Astrocyte (in vitro differentiated cells and primary cell): ENCODE measurements at regions not wholly inside any gene's neighbourhood (a gene's known extent, or its start where the extent isn't known, plus 50 kb on each side); places are given as distances from the start of the nearest gene placed in this dataset.

Experiments used
- DNase-seq: peaks from one replicate; pipeline ENCODE4 v3.0.0-alpha.2; 2010; ENCODE audit warnings: low read depth
- FAIRE-seq: peaks from 2 replicates; lab custom pipeline; 2011; peaks lifted over from hg19 to GRCh38; lab: Jason Lieb, UNC
- H2AFZ ChIP-seq: 2 replicates; pipeline ENCODE4 v1.6.0; 2012; ENCODE audit warnings: low read depth, low read length, inconsistent platforms
- H3K27ac ChIP-seq: 2 replicates; pipeline ENCODE4 v1.5.1; 2011; ENCODE audit warnings: low read depth, low read length, inconsistent platforms
- H3K27me3 ChIP-seq: 2 replicates; pipeline ENCODE4 v1.6.0; 2011; ENCODE audit warnings: low read length, inconsistent platforms; ENCODE audit not compliant: insufficient read depth
- H3K36me3 ChIP-seq: 2 replicates; pipeline ENCODE4 v1.5.1; 2011; ENCODE audit warnings: low read length, inconsistent platforms; ENCODE audit not compliant: insufficient read depth
- H3K4me1 ChIP-seq: 2 replicates; pipeline ENCODE4 v1.5.1; 2011; ENCODE audit warnings: low read length, inconsistent platforms; ENCODE audit not compliant: insufficient read depth
- H3K4me2 ChIP-seq: 2 replicates; pipeline ENCODE4 v1.6.0; 2012; ENCODE audit warnings: low read length, inconsistent platforms
- H3K4me3 ChIP-seq: 2 replicates; pipeline ENCODE4 v1.5.1; 2011; ENCODE audit warnings: low read depth, mild to moderate bottlenecking, low read length, inconsistent platforms; ENCODE audit not compliant: insufficient read depth
- H3K79me2 ChIP-seq: 2 replicates; pipeline ENCODE4 v1.6.0; 2012; ENCODE audit warnings: mild to moderate bottlenecking, low read length, inconsistent platforms; ENCODE audit not compliant: insufficient read depth
- H3K9ac ChIP-seq: 2 replicates; pipeline ENCODE4 v1.6.0; 2012; ENCODE audit warnings: mild to moderate bottlenecking, low read length, inconsistent platforms
- H3K9me3 ChIP-seq: 2 replicates; pipeline ENCODE4 v1.5.1; 2012; ENCODE audit warnings: low read depth, mild to moderate bottlenecking, low read length, inconsistent platforms; ENCODE audit not compliant: insufficient read depth
- H4K20me1 ChIP-seq: 2 replicates; pipeline ENCODE4 v1.6.0; 2012; ENCODE audit warnings: low read length, inconsistent platforms; ENCODE audit not compliant: insufficient read depth
- H3K27ac Mint-ChIP-seq: one replicate; pipeline ENCODE4 v1.8.0; 2021; ENCODE audit warnings: mild to moderate bottlenecking, mixed read lengths; ENCODE audit not compliant: unreplicated experiment
- H3K27me3 Mint-ChIP-seq: one replicate; pipeline ENCODE4 v1.8.0; 2021; ENCODE audit warnings: low read depth, mixed read lengths; ENCODE audit not compliant: unreplicated experiment
- H3K36me3 Mint-ChIP-seq: one replicate; pipeline ENCODE4 v1.8.0; 2021; ENCODE audit warnings: low read depth, mixed read lengths; ENCODE audit not compliant: unreplicated experiment
- H3K4me1 Mint-ChIP-seq: one replicate; pipeline ENCODE4 v1.8.0; 2021; ENCODE audit warnings: low read depth, mixed read lengths; ENCODE audit not compliant: unreplicated experiment
- H3K4me3 Mint-ChIP-seq: one replicate; pipeline ENCODE4 v1.8.0; 2021; ENCODE audit warnings: mild to moderate bottlenecking, moderate library complexity, mixed read lengths; ENCODE audit not compliant: unreplicated experiment
- H3K9me3 Mint-ChIP-seq: one replicate; pipeline ENCODE4 v1.8.0; 2021; ENCODE audit warnings: mild to moderate bottlenecking, mixed read lengths; ENCODE audit not compliant: unreplicated experiment
- CTCF ChIP-seq: IDR thresholded peaks from 2 replicates; pipeline ENCODE4 v1.5.1; 2011; ENCODE audit warnings: low read depth, mild to moderate bottlenecking, inconsistent platforms, low read length, moderate library complexity; ENCODE audit not compliant: insufficient read depth
- EZH2 ChIP-seq: IDR thresholded peaks from 2 replicates; pipeline ENCODE4 v1.6.1; 2012; ENCODE audit warnings: mild to moderate bottlenecking, low read length, inconsistent platforms; ENCODE audit not compliant: insufficient read depth

- Histone ChIP-seq H3K4me3 (no peak overlapping the region), H3K79me2 (no peaks in the 10 kb centered on the region), H3K4me1 (no peaks in the 10 kb centered on the region), H3K36me3 (no peaks in the 10 kb centered on the region), H3K9me3 (no peaks in the 10 kb centered on the region), H3K27ac (no peak overlapping the region), H3K9ac (no peak overlapping the region), H2AFZ (no peak overlapping the region), H4K20me1 (no peaks in the 10 kb centered on the region), H3K4me2 (no peak overlapping the region), H3K27me3 (no peaks in the 10 kb centered on the region)
- no peaks in the 10 kb centered on the region for H3K36me3 Mint-ChIP-seq
- no peaks in the 10 kb centered on the region for H3K27me3 Mint-ChIP-seq
- FAIRE-seq (no peak), DNase-seq (no peak)
- no peaks in the 10 kb centered on the region for H3K9me3 Mint-ChIP-seq
- no peak overlapping the region for H3K4me3 Mint-ChIP-seq
- H3K27ac Mint-ChIP-seq = no peak overlapping the region
- H3K4me1 Mint-ChIP-seq = no peaks in the 10 kb centered on the region
- TF ChIP-seq CTCF (no peak), EZH2 (no peak)
Observed at GRCh38 chr4:30354605-30355004, 365.6 kb upstream of the PCDH7 start.

GRCh38 chr4:30362436-30362835 is 357.7 kb upstream of the PCDH7 start:
- Mint-ChIP-seq H3K27ac (no peak overlapping the region), H3K27me3 (no peaks in the 10 kb centered on the region), H3K9me3 (peaks cover 17% of the 10 kb centered on the region), H3K4me3 (no peak overlapping the region), H3K4me1 (no peaks in the 10 kb centered on the region), H3K36me3 (no peaks in the 10 kb centered on the region)
- Histone ChIP-seq H2AFZ (no peak overlapping the region), H3K9ac (no peak overlapping the region), H3K36me3 (no peaks in the 10 kb centered on the region), H3K27ac (no peak overlapping the region), H4K20me1 (no peaks in the 10 kb centered on the region), H3K27me3 (no peaks in the 10 kb centered on the region), H3K4me2 (no peak overlapping the region), H3K9me3 (no peaks in the 10 kb centered on the region), H3K4me1 (no peaks in the 10 kb centered on the region), H3K79me2 (no peaks in the 10 kb centered on the region), H3K4me3 (no peak overlapping the region)
- FAIRE-seq (no peak), DNase-seq (no peak)
- no peak for TF ChIP-seq CTCF
- no peak for TF ChIP-seq EZH2

- H3K4me1 Mint-ChIP-seq = no peaks in the 10 kb centered on the region
- Histone ChIP-seq H3K79me2 (no peaks in the 10 kb centered on the region), H4K20me1 (no peaks in the 10 kb centered on the region), H3K36me3 (no peaks in the 10 kb centered on the region), H3K27ac (no peak overlapping the region), H3K4me1 (no peaks in the 10 kb centered on the region), H2AFZ (no peak overlapping the region), H3K4me2 (no peak overlapping the region), H3K4me3 (no peak overlapping the region), H3K9ac (no peak overlapping the region), H3K9me3 (no peaks in the 10 kb centered on the region), H3K27me3 (no peaks in the 10 kb centered on the region)
- H3K27ac Mint-ChIP-seq = no peak overlapping the region
- H3K27me3 Mint-ChIP-seq = no peaks in the 10 kb centered on the region
- no peaks in the 10 kb centered on the region for H3K9me3 Mint-ChIP-seq
- FAIRE-seq (no peak), DNase-seq (no peak)
- no peak overlapping the region for H3K4me3 Mint-ChIP-seq
- TF ChIP-seq EZH2 (no peak), CTCF (no peak)
- no peaks in the 10 kb centered on the region for H3K36me3 Mint-ChIP-seq
Observed at GRCh38 chr4:30370105-30370504, 350.1 kb upstream of the PCDH7 start.
